HG03095 (cell line): ENCODE measurements at regions not wholly inside any gene's neighbourhood (a gene's known extent, or its start where the extent isn't known, plus 50 kb on each side); places are given as distances from the start of the nearest gene placed in this dataset.

Experiments used
- ATAC-seq: cut with Tn5 transposase; IDR thresholded peaks from one replicate; pipeline ENCODE4 v1.9.1; 2021; ENCODE audit warnings: moderate library complexity; ENCODE audit not compliant: unreplicated experiment

- ATAC-seq: no peak
Measured at GRCh38 chr2:133837441-133838094, 269.3 kb upstream of the NCKAP5 start.

DNA sequence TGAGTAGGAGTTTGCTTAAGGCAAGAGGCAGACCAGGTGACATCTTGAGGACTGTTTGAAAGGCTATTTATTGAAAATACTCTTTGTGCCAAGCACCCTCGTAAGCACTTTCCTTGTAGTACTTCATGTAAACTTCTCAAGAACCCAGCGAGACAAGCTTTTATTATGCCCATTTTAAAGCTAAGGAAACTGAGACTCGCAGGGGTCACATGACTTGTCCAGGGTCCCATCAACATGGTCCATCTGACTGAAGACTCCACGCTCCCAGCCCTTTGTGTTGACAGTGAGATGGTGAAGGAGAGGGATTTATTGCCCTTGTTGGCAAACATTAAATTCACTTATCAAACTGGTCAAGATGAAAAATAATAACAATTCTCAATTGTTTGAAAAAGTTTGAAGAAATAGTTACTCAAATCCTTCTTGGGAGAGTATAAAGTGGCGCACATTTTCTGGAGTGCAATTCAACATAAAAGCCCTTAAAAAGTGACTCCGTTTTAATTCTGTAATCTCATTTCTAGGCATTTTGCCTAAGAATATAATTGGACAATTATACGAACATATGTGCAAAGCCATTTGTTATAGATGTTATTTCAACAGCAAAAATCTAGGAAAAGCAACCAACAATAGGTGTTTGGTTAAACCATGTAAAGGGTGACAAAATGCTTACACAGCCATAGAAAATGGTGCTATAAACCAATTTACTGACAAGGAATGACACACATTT is 270.5 kb upstream of the NCKAP5 start:
- no peak for ATAC-seq

- no peak for ATAC-seq
Measured at GRCh38 chr2:133839677-133840076, 271.4 kb upstream of the NCKAP5 start.

GRCh38 chr2:133840761-133841160 is 272.5 kb upstream of the NCKAP5 start:
- no peak for ATAC-seq

GRCh38 chr2:133841900-133842299 is 273.6 kb upstream of the NCKAP5 start:
- ATAC-seq: no peak

DNA sequence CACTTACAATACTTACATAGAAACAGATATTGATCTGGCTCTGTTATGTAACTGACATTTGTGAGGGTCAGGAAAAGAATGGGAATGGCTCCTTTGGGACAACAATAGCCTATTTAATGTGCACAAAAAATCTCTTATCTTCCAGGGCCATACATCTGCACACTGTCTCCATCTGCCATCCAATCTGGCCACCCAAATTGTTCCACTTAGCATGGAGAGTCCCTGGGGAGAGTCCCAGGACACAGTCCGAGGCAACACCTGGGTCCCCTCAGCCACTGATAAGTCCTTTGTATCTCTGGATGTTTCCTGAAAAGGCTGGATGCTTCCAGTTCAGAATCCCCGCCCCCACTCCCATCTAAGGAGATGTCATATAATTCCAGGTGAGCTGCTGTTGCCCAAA is 274.2 kb upstream of the NCKAP5 start:
- ATAC-seq: no peak

DNA sequence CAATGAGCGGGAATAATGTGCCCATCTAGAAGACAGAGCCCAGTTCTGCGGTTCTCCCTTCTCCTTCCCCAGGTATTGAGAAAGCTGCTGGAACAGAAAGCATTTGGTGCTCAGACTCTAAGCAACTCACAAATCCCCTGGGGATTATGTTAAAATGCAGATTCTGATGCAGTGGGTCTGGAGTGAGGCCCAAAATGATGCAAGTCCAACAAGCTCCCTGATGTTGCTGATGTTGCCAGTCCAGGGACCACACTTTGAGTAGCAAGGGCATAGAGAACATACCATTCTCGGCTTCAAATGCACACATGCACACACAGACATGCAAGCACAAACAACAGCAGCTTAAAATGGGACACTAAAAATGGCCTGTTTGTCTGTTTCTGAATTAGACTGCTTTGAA is 274.8 kb upstream of the NCKAP5 start:
- no peak for ATAC-seq

- ATAC-seq: no peak
Measured at GRCh38 chr2:133843551-133843950, 275.3 kb upstream of the NCKAP5 start.

GRCh38 chr2:133844214-133844892 is 276.1 kb upstream of the NCKAP5 start:
- ATAC-seq: no peak

DNA sequence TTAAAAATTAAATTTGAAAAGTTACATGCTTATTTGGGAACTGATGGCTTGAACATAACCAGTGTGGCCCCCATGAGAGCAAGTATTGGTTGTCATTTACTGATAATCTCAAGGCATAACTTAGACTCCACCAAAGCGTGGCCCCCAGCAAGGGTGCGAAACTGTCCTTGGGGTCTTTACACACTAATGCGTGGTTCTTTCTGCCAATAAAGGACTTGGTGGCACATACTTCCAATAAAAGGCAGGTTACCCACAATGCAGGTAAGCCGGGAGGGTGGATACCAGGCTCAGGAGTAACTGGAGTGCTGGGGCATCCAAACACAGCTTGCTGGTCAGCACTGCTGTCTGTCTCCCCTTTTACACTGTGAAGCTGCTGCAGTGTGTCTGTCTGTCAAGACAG is 278.2 kb upstream of the NCKAP5 start:
- no peak for ATAC-seq

- no peak for ATAC-seq
Measured at GRCh38 chr2:133847591-133847990, 279.3 kb upstream of the NCKAP5 start.

- no peak for ATAC-seq
Measured at GRCh38 chr2:133848111-133848649, 279.9 kb upstream of the NCKAP5 start.

GRCh38 chr2:133849341-133849740 is 281.1 kb upstream of the NCKAP5 start:
- no peak for ATAC-seq

- ATAC-seq: no peak
Measured at GRCh38 chr2:133854603-133855200, 286.4 kb upstream of the NCKAP5 start.

GRCh38 chr2:133855526-133855925 is 287.3 kb upstream of the NCKAP5 start:
- no peak for ATAC-seq

- no peak for ATAC-seq
Measured at GRCh38 chr2:133856678-133857077, 288.4 kb upstream of the NCKAP5 start.

DNA sequence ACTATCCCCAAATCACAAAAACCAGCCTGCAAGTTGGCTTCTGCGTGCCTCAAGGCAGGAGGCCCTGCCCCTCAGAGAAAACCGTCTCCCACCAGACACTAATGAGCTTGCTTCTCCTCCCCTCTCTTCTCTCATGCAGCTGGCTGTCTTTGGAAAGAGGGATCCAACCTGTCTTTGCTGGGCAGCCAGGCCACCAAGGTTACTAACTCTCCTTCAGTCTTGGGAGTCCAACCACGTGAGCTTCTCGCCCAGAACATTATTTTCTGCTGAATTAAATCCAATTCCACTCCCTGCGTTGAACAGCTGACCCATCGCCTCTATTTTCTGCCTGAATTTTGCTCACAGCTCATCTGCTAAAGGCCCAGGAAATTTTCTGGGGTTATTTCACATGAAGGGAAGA is 291.3 kb upstream of the NCKAP5 start:
- ATAC-seq: no peak

GRCh38 chr2:133862400-133862977 is 294.2 kb upstream of the NCKAP5 start:
- ATAC-seq: no peak

DNA sequence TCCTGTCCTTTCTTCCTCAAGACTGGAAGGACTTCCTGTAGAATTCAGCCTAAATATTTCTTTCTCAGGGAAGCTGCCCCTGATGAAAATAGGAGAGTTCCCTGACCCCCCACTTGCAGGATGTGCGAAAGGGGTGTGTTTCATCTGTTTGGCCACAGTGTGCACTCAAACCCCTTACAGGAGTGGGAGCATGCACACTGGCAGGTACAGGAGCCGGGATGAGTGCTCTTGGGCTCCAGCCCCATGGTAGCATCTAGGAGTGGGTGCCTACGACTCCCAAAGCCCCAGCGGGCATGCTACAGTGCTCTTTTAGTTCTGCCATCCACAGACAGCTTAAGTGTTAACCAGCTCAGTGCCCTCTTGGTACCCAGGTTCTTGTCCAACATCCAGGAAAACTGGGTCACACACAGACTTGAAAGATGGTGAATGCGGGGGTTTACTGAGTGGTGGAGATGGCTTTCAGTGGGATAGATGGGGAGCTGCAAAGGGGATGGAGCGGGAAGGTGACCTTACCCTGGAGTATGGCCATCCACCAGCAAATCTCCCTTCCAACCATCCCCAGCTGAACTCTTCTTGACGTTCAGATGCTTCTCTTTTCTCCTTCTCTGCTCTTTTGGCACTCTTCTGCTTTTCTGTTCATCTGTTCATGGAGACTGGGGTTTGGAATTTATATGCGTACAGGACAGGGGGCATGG is 295.0 kb upstream of the NCKAP5 start:
- ATAC-seq: no peak

- ATAC-seq: no peak
Measured at GRCh38 chr2:133865141-133865540, 296.9 kb upstream of the NCKAP5 start.

DNA sequence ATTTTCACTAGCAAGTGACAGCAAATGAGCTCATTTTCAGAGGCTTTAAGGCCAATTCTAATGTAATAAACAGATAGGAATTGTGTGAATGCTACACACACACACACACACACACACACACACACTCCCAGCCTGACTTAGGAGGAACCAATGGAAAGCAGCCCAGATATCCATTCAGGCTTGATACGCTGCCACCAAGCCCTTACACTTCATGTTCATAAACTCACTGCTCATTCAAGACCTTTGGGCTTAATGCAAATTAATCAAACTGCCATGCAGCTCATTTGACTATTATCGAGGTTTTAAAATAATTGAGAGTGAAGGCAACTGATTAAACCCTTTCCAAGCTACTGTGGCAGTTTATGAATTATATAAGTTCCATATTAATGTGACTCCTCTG is 298.9 kb upstream of the NCKAP5 start:
- ATAC-seq: no peak
